Tibial nerve (tissue), 4 donors: ENCODE measurements at regions not wholly inside any gene's neighbourhood (a gene's known extent, or its start where the extent isn't known, plus 50 kb on each side); places are given as distances from the start of the nearest gene placed in this dataset.

Source experiments
- DNase-seq, 2 donors: peaks; one replicate each; pipeline ENCODE4 v3.0.0-alpha.2; 2019; ENCODE audit warnings: low spot score in 2 of 2
- H3K27ac ChIP-seq, 4 donors: fragments of 200-600 bp; sonication (generic) in 3 of 4; one replicate each; pipeline ENCODE4 v1.5.1; 2017 to 2019; ENCODE audit warnings: mild to moderate bottlenecking in 1 of 4
- H3K27me3 ChIP-seq, 2 donors: fragments of 200-600 bp; sonication (generic) in 1 of 2; one replicate each; pipeline versions ENCODE4 v1.5.1 to v1.6.0; 2017 to 2019
- H3K36me3 ChIP-seq, 3 donors: fragments of 200-600 bp; sonication (generic); one replicate each; pipeline ENCODE4 v1.5.1; 2018 to 2019
- H3K4me1 ChIP-seq, 4 donors: fragments of 200-600 bp; sonication (generic) in 3 of 4; one replicate each; pipeline ENCODE4 v1.5.1; 2017 to 2019
- H3K4me3 ChIP-seq, 4 donors: fragments of 200-600 bp; sonication (generic) in 3 of 4; one replicate each; pipeline ENCODE4 v1.5.1; 2017 to 2019; ENCODE audit warnings: mild to moderate bottlenecking in 1 of 4, moderate library complexity in 1 of 4
- H3K9me3 ChIP-seq, 4 donors: fragments of 200-600 bp; sonication (generic) in 3 of 4; one replicate each; pipeline ENCODE4 v1.5.1; 2017 to 2019
- EP300 ChIP-seq, 2 donors: sonication (generic); formaldehyde crosslinking; IDR thresholded peaks; one replicate each; pipeline ENCODE4 v1.6.1; 2017; ENCODE audit warnings: antibody characterized with exemption in 2 of 2, mild to moderate bottlenecking in 1 of 2
- POLR2A ChIP-seq, 2 donors: fragments of 450-650 bp; IDR thresholded peaks; one replicate each; pipeline ENCODE4 v1.6.1; 2017; ENCODE audit warnings: antibody characterized with exemption in 2 of 2, mild to moderate bottlenecking in 2 of 2, moderate library complexity in 2 of 2
- WGBS, 2 donors: methylation state at CpG; one replicate each; pipeline ENCODE4 v1.1.5; 2018; 5-methylcytosine and 5-hydroxymethylcytosine counted together
- TF ChIP-seq, protein P1 (sequence below), 5 experiments: fragments of 200-600 bp in 3 of 5; fragments of 450-650 bp in 2 of 5; sonication (generic) in 3 of 5; IDR thresholded peaks; one replicate each; pipeline ENCODE4 v1.5.1; 2016 to 2019; ENCODE audit warnings: antibody characterized with exemption in 5 of 5, mild to moderate bottlenecking in 3 of 5, moderate library complexity in 2 of 5

DNA sequence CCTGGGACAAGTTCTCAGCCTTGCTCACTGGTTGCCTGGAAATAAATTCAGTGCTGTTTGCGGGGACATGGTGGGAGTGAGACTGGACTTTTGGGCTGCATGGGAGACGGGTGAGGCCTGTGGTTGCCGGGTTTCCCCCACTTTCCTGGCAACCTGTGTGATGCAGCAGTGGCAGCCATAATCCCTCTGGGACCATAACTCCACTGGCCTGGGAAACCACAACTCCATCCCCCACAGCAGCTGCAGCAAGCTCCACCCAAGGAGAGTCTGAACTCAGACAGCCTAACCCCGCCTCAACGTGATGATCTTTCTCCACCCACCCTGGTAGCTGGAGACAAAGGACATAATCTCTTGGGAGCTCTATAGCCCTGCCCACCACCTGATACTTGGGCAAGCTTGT, 349.9 kb downstream of the PIK3R1 start:
- WGBS, 2 donors = 72 to 85% methylated on average over 5 of the region's 5 CpGs
- DNase-seq = no peak
- Histone ChIP-seq H3K27ac (no peak overlapping the region), H3K36me3 (no peaks in the 10 kb centered on the region), H3K4me3 (no peak overlapping the region), H3K9me3 (peaks cover 0 to 17% (median 3%) of the 10 kb centered on the region in 4 donors), H3K27me3 (no peaks in the 10 kb centered on the region), H3K4me1 (peaks cover 0 to 14% (median 7%) of the 10 kb centered on the region in 4 donors)
- TF ChIP-seq EP300 (IDR thresholded peaks at IDR 0.05) = no peak
- TF ChIP-seq, protein P1, sequence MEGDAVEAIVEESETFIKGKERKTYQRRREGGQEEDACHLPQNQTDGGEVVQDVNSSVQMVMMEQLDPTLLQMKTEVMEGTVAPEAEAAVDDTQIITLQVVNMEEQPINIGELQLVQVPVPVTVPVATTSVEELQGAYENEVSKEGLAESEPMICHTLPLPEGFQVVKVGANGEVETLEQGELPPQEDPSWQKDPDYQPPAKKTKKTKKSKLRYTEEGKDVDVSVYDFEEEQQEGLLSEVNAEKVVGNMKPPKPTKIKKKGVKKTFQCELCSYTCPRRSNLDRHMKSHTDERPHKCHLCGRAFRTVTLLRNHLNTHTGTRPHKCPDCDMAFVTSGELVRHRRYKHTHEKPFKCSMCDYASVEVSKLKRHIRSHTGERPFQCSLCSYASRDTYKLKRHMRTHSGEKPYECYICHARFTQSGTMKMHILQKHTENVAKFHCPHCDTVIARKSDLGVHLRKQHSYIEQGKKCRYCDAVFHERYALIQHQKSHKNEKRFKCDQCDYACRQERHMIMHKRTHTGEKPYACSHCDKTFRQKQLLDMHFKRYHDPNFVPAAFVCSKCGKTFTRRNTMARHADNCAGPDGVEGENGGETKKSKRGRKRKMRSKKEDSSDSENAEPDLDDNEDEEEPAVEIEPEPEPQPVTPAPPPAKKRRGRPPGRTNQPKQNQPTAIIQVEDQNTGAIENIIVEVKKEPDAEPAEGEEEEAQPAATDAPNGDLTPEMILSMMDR (IDR thresholded peaks at IDR 0.05) = no peak
- no peak for TF ChIP-seq POLR2A (IDR thresholded peaks at IDR 0.05)

DNA sequence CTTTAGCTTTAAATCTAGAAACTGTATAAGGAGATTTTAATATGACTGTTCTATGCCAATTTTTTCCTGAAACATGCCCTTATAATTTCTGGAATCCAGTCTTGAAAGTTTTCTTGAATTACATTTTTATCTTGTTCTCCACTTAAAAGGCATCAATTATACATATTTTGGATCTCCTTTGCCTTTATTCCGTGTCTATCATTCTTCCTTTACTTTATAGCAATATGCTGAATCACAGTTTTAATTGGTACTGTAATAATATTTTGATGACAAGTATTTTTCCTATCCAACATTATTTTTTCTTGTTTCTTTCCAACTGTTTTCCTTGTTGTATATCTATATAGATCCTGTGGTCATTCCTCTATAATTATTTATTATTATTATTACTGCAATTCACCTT, 361.2 kb downstream of the PIK3R1 start:
- no peak overlapping the region for H3K27ac ChIP-seq
- 83 to 91% methylated on average over 1 of the region's 1 CpG for WGBS, 2 donors
- no peak for DNase-seq
- no peak overlapping the region for H3K4me3 ChIP-seq
- TF ChIP-seq POLR2A (IDR thresholded peaks at IDR 0.05) (no peak), EP300 (IDR thresholded peaks at IDR 0.05) (no peak)
- TF ChIP-seq, protein P1 (IDR thresholded peaks at IDR 0.05) = no peak
- H3K9me3 ChIP-seq = peaks cover 0 to 14% (median 5%) of the 10 kb centered on the region in 4 donors
- H3K4me1 ChIP-seq = no peaks in the 10 kb centered on the region
- no peaks in the 10 kb centered on the region for H3K36me3 ChIP-seq
- H3K27me3 ChIP-seq = no peaks in the 10 kb centered on the region

DNA sequence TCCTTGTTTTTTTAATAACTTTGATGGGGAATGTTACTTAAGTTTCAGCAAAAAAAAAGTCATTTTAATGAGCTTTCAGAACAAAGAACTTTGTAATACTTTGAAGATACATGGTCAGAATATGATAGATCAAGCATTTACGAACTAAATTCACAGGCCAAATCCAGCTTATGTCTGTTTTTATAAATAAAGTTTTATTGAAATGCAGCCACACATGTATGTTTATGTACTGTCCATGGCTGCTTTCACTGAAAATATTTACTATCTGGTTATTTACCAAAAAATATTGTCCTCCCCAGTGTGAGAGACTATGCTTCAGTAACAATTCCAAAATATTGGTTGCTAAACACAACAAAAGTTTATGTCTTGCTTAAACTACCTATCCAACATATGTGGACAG, 366.7 kb downstream of the PIK3R1 start:
- no peak overlapping the region for H3K4me3 ChIP-seq
- H3K27me3 ChIP-seq = no peaks in the 10 kb centered on the region
- H3K9me3 ChIP-seq = peaks cover 0 to 4% (median 0%) of the 10 kb centered on the region in 4 donors
- no peaks in the 10 kb centered on the region for H3K4me1 ChIP-seq
- no peak for TF ChIP-seq EP300 (IDR thresholded peaks at IDR 0.05)
- TF ChIP-seq, protein P1 (IDR thresholded peaks at IDR 0.05) = no peak
- TF ChIP-seq POLR2A (IDR thresholded peaks at IDR 0.05) = no peak
- WGBS, 2 donors = 84 to 98% methylated on average over 1 of the region's 1 CpG
- H3K27ac ChIP-seq = no peak overlapping the region
- DNase-seq = no peak
- no peaks in the 10 kb centered on the region for H3K36me3 ChIP-seq

DNA sequence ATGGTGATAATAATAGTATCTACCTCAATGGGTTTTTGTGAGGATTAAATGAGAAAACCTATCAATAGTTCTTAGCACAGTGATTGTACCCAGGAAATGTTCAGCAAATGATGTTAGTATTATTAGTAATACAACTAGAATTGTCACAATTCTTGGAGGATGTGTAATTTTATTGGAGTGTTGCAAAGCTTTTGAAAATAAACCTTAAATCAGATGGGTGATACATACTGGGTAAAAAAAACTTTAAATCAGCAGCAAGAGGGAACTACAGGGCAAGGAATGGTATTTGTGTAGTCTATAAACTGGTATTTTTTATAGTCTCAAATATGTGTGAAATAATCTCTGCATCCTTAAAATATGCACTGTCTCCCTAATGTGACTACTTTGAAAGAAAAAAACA, 371.6 kb downstream of the PIK3R1 start:
- Histone ChIP-seq H3K9me3 (no peaks in the 10 kb centered on the region), H3K4me1 (no peaks in the 10 kb centered on the region), H3K4me3 (no peak overlapping the region), H3K36me3 (no peaks in the 10 kb centered on the region), H3K27ac (no peak overlapping the region), H3K27me3 (no peaks in the 10 kb centered on the region)
- TF ChIP-seq POLR2A (IDR thresholded peaks at IDR 0.05) = no peak
- TF ChIP-seq EP300 (IDR thresholded peaks at IDR 0.05) = no peak
- TF ChIP-seq, protein P1 (IDR thresholded peaks at IDR 0.05) = no peak
- no peak for DNase-seq

DNA sequence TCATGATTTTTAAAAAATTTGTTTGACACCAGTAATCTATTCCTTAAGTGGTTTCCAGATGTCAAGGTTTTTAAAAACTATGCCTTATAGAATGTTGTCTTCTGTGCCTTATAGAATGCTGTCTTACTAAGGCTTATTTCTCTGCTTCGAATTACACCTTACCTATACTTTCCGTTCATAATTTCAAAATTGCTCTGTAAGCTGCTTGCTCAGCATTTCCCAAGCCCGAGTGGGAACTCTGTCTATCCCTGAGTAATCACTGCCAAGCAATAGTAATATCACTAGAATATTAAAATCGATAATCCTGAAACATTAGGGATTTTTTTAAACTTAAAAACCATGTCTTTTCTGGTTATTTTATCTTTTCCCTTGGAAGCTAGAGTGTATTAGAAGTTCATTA, 376.3 kb downstream of the PIK3R1 start:
- H3K27ac ChIP-seq = no peak overlapping the region
- 81 to 83% methylated on average over 4 of the region's 4 CpGs for WGBS, 2 donors
- no peak for DNase-seq

More for the DNA sequence above, 376.3 kb downstream of the PIK3R1 start:
- no peaks in the 10 kb centered on the region for H3K27me3 ChIP-seq
- H3K36me3 ChIP-seq = no peaks in the 10 kb centered on the region
- no peak for TF ChIP-seq EP300 (IDR thresholded peaks at IDR 0.05)
- no peak for TF ChIP-seq POLR2A (IDR thresholded peaks at IDR 0.05)
- TF ChIP-seq, protein P1 (IDR thresholded peaks at IDR 0.05) = no peak
- no peak overlapping the region for H3K4me3 ChIP-seq
- no peaks in the 10 kb centered on the region for H3K9me3 ChIP-seq
- H3K4me1 ChIP-seq = no peaks in the 10 kb centered on the region
